Stimulated activated CD8-positive, alpha-beta memory T cell treated with anti-CD3 and anti-CD28 coated beads, Interleukin-4, amount 100 ng/mL, for 48 hours (primary cell): ENCODE measurements at regions not wholly inside any gene's neighbourhood (a gene's known extent, or its start where the extent isn't known, plus 50 kb on each side); places are given as distances from the start of the nearest gene placed in this dataset.
"Not testable (repeated sequence)": the region's sequence is repeated elsewhere in the genome, so short reads cannot be mapped to it uniquely, and the experiment has no call there.

Experiments used
- DNase-seq: peaks from one replicate; pipeline ENCODE4 v3.0.0-alpha.2; 2020

- no peak for DNase-seq
These were observed 273.9 kb upstream of the ZNF32 start for GRCh38 chr10:43922335-43923280.

GRCh38 chr10:43921881-43922280 lies 273.2 kb upstream of the ZNF32 start:
- no peak for DNase-seq

GRCh38 chr10:43921478-43921877 lies 272.8 kb upstream of the ZNF32 start:
- DNase-seq = no peak

- DNase-seq = not testable (repeated sequence)
These were observed 271.6 kb upstream of the ZNF32 start for GRCh38 chr10:43920236-43920758.

GRCh38 chr10:43913676-43914235 lies 265.1 kb upstream of the ZNF32 start:
- DNase-seq = no peak

- DNase-seq = no peak
These were observed 263.8 kb upstream of the ZNF32 start for GRCh38 chr10:43912469-43912868.

GRCh38 chr10:43906490-43906889 lies 257.8 kb upstream of the ZNF32 start:
- DNase-seq = no peak

- no peak for DNase-seq
These were observed 257.0 kb upstream of the ZNF32 start for GRCh38 chr10:43905512-43906236.

GRCh38 chr10:43904844-43905243 lies 256.2 kb upstream of the ZNF32 start:
- no peak for DNase-seq

- no peak for DNase-seq
These were observed 255.6 kb upstream of the ZNF32 start for GRCh38 chr10:43904301-43904700.

GRCh38 chr10:43903451-43903850 lies 254.8 kb upstream of the ZNF32 start:
- DNase-seq = no peak

GRCh38 chr10:43902842-43903241 lies 254.2 kb upstream of the ZNF32 start:
- DNase-seq = no peak

GRCh38 chr10:43901744-43902504 lies 253.2 kb upstream of the ZNF32 start:
- DNase-seq = no peak

GRCh38 chr10:43901302-43901701 lies 252.6 kb upstream of the ZNF32 start:
- DNase-seq = no peak

- no peak for DNase-seq
These were observed 251.9 kb upstream of the ZNF32 start for GRCh38 chr10:43900571-43900970.

GRCh38 chr10:43899224-43899959 lies 250.7 kb upstream of the ZNF32 start:
- no peak for DNase-seq

GRCh38 chr10:43898592-43898991 lies 249.9 kb upstream of the ZNF32 start:
- no peak for DNase-seq

- DNase-seq = no peak
These were observed 249.2 kb upstream of the ZNF32 start for GRCh38 chr10:43897765-43898419.

- DNase-seq = no peak
These were observed 243.5 kb upstream of the ZNF32 start for GRCh38 chr10:43892062-43892770.

- DNase-seq = no peak
These were observed 242.6 kb upstream of the ZNF32 start for GRCh38 chr10:43891241-43891640.

GRCh38 chr10:43890124-43890523 lies 241.4 kb upstream of the ZNF32 start:
- no peak for DNase-seq
